Common myeloid progenitor, CD34-positive (primary cell): ENCODE measurements at regions not wholly inside any gene's neighbourhood (a gene's known extent, or its start where the extent isn't known, plus 50 kb on each side); places are given as distances from the start of the nearest gene placed in this dataset.

ENCODE experiments used
- CTCF ChIA-PET: fragments of 350-600 bp; sonication (Branson Sonifier 250); formaldehyde crosslinking; loops from one replicate; lab custom pipeline; 2021; ENCODE audit warnings: antibody characterized with exemption; lab: Charles Lee
- POLR2A ChIA-PET: fragments of 350-600 bp; sonication (Branson Sonifier 250); formaldehyde crosslinking; loops from one replicate; lab custom pipeline; 2021; ENCODE audit warnings: antibody characterized with exemption; lab: Charles Lee
- DNase-seq, 3 donors: peaks; one replicate each; pipeline versions ENCODE4 v3.0.0 to v3.0.0-alpha.2; 2013
- H3K27ac ChIP-seq, 2 experiments: 1 replicate in 1 of 2; 2 replicates in 1 of 2; pipeline ENCODE4 v1.7.0; 2013; ENCODE audit warnings: inconsistent platforms in 2 of 2, low read length in 2 of 2, mild to moderate bottlenecking in 2 of 2, low read depth in 1 of 2, moderate library complexity in 1 of 2; ENCODE audit not compliant: severe bottlenecking in 2 of 2, insufficient read depth in 1 of 2, poor library complexity in 1 of 2
- H3K27me3 ChIP-seq, 5 experiments: replicated peaks in 2 of 5; 1 replicate in 3 of 5; 2 replicates in 2 of 5; pipeline versions ENCODE4 v1.6.1 to v1.7.0; 2013; ENCODE audit warnings: low read length in 4 of 5, mild to moderate bottlenecking in 2 of 5, moderate library complexity in 2 of 5, inconsistent platforms in 1 of 5; ENCODE audit not compliant: insufficient read depth in 5 of 5, control insufficient read depth in 4 of 5
- H3K36me3 ChIP-seq, 4 experiments: 1 replicate in 2 of 4; 2 replicates in 2 of 4; pipeline versions ENCODE4 v1.6.1 to v1.7.0; 2013; ENCODE audit warnings: low read length in 3 of 4, control low read depth in 1 of 4, mild to moderate bottlenecking in 1 of 4; ENCODE audit not compliant: control insufficient read depth in 4 of 4, insufficient read depth in 4 of 4
- H3K4me1 ChIP-seq, 4 experiments: 1 replicate in 3 of 4; 2 replicates in 1 of 4; pipeline versions ENCODE4 v1.6.1 to v1.7.1; 2013; ENCODE audit warnings: low read length in 3 of 4, mild to moderate bottlenecking in 3 of 4, control low read depth in 1 of 4, inconsistent platforms in 1 of 4, moderate library complexity in 1 of 4; ENCODE audit not compliant: control insufficient read depth in 4 of 4, insufficient read depth in 4 of 4; ENCODE audit errors: control extremely low read depth in 1 of 4
- H3K4me3 ChIP-seq, 7 experiments: 1 replicate in 4 of 7; 2 replicates in 3 of 7; pipeline versions ENCODE4 v1.5.1 to v1.7.0; 2013; ENCODE audit warnings: mild to moderate bottlenecking in 7 of 7, low read length in 6 of 7, moderate library complexity in 6 of 7, inconsistent platforms in 2 of 7, low read depth in 2 of 7, control low read depth in 1 of 7; ENCODE audit not compliant: insufficient read depth in 4 of 7, control insufficient read depth in 1 of 7; ENCODE audit errors: extremely low read depth in 1 of 7
- H3K9me3 ChIP-seq, 5 experiments: 1 replicate in 4 of 5; 2 replicates in 1 of 5; pipeline versions ENCODE4 v1.6.1 to v1.7.1; 2013; ENCODE audit warnings: low read length in 4 of 5, mild to moderate bottlenecking in 2 of 5, inconsistent platforms in 1 of 5, low read depth in 1 of 5, moderate library complexity in 1 of 5; ENCODE audit not compliant: control insufficient read depth in 4 of 5, insufficient read depth in 2 of 5; ENCODE audit errors: control extremely low read depth in 1 of 5
- WGBS: methylation state at CpG from one replicate; pipeline ENCODE4 v1.1.5; 2013; ENCODE audit not compliant: insufficient coverage; 5-methylcytosine and 5-hydroxymethylcytosine counted together

DNA sequence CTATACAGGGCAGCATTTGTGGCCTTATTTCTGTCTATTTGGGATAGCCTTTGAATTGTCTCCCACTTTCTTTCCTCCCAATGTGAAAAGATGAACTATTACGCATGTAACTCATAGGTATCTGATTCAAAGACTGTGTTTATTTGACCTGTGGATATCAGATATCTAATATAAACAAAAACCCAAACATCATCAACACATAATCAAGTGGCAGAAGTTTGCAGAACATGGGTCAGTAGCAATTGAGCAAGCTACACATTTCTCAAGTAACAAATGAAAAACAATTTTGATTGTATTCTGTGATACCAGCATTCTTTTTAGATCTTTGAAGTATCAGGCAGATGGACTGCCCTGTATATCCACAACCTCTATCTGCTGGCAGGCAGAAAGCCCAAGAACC, 490.5 kb upstream of the ADGRL2 start:
- peaks cover 8 to 13% (median 11%) of the 10 kb centered on the region in 4 experiments for H3K4me1 ChIP-seq
- no peaks in the 10 kb centered on the region for H3K9me3 ChIP-seq
- WGBS = no CpG with 5 or more reads among the region's 1 CpG
- H3K4me3 ChIP-seq = no peak overlapping the region
- H3K27me3 ChIP-seq = no peaks in the 10 kb centered on the region
- CTCF ChIA-PET = interaction anchor here (0.6 kb wide), 1 partner anchor 1132 kb away, joined by 3 read pairs; no protein-coding TSS in a partner anchor
- H3K27ac ChIP-seq = no peak overlapping the region
- POLR2A ChIA-PET = no interaction called here
- no peak for DNase-seq
- no peaks in the 10 kb centered on the region for H3K36me3 ChIP-seq

DNA sequence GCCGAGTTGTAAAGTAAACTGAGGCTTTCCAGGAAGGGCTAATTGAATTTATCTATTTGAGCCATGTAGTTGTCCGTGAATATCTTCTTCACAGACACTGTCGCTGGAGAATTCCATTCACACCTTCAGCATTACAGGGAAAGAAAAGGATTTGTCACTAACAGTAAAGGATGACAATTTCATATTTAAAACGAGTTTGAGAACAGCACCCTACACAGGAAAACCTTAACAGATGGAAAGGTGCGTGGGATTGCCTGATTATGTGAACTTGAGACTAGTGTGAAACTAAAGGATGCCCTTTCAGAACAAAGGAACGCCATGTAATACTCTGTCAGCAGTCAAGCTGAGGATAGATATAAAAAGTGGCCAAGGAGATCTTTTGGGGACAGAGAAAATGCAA, 492.5 kb upstream of the ADGRL2 start:
- Histone ChIP-seq H3K4me3 (no peak overlapping the region), H3K27me3 (no peaks in the 10 kb centered on the region), H3K36me3 (no peaks in the 10 kb centered on the region), H3K4me1 (peaks cover 0 to 3% (median 0%) of the 10 kb centered on the region in 4 experiments), H3K9me3 (no peaks in the 10 kb centered on the region), H3K27ac (no peak overlapping the region)
- ChIA-PET CTCF (no interaction called here), POLR2A (no interaction called here)
- no peak for DNase-seq
- WGBS = 93% methylated on average over 2 of the region's 6 CpGs

DNA sequence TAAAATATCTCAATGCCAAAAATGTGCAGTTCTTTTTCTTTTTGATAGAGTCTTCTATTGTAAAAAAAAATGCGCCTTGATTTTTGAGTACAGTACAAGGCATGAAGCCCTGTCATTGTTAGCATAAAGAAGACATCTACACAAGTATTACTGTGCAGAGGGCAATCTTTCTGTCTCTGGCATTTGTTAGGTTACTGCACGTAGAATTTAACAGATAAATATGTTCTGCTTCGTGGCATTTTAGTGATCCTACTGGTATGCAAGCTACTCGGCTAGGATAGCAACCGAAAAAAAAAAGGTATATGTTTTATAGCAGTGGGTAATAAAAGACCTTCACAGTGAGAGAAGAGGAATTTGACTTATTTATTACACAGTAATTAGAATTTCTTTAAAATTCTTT, 492.9 kb upstream of the ADGRL2 start:
- no peaks in the 10 kb centered on the region for H3K27me3 ChIP-seq
- 93% methylated on average over 3 of the region's 5 CpGs for WGBS
- ChIA-PET POLR2A (no interaction called here), CTCF (interaction anchor here (0.6 kb wide), 1 partner anchor 1867 kb away, joined by 3 read pairs; no protein-coding TSS in a partner anchor)
- H3K4me1 ChIP-seq = peaks cover 0 to 3% (median 0%) of the 10 kb centered on the region in 4 experiments
- H3K27ac ChIP-seq = no peak overlapping the region
- DNase-seq = no peak
- H3K9me3 ChIP-seq = no peaks in the 10 kb centered on the region
- no peak overlapping the region for H3K4me3 ChIP-seq
- H3K36me3 ChIP-seq = no peaks in the 10 kb centered on the region

DNA sequence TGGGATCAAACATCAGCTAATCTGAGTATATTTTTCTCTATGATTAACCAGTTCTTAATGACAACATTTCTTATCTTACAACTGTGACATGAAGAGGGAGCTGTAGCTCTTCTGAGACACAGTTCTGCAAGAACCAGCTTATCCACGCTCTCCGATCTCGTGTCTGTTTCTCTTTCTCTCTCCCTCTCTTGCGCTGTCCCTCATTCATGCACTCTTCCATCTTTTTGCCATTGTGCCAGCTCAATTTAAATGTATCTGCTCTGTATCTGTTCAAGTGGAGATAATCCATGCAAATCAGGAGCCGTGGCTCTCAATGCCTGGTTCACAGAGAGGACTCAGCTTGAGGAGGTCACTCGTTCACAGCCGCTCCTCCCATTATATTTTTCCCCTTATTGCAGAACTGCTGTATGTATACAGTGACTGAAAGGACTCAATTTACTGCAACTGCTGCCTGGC, 494.7 kb upstream of the ADGRL2 start:
- CTCF ChIA-PET = interaction anchor here (0.7 to 1.5 kb wide), 6 partner anchors 9 to 61 kb away, joined by 3 to 4 read pairs (median 4); no protein-coding TSS in a partner anchor
- POLR2A ChIA-PET = no interaction called here
- DNase-seq = peak; percentile 50 to 80 (median 78)
- WGBS = 0% methylated on average over 4 of the region's 7 CpGs
- no peak overlapping the region for H3K27ac ChIP-seq
- no peaks in the 10 kb centered on the region for H3K9me3 ChIP-seq
- H3K27me3 ChIP-seq = no peaks in the 10 kb centered on the region
- H3K4me3 ChIP-seq = peak overlapping the region in 6 of 7 experiments; percentile 62 to 83 (median 70)
- H3K36me3 ChIP-seq = no peaks in the 10 kb centered on the region
- H3K4me1 ChIP-seq = peaks cover 0 to 3% (median 0%) of the 10 kb centered on the region in 4 experiments

DNA sequence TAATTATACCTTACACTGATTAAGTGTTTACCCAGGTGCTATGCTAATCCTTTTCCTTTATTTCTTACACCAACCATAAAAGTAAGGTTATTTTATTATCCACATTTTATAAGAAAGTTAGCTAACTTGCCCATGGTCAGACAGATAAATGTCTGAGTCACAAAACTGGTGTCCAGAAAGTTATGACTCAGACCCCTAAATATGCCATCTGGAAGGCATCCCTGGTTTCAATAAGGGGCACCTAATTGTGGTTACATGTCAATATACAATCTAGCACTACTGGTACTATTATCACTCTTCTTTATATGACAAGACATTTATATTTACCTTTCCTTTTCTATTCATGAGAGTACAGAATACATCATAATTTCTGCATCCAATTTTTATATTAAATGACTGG, 496.5 kb upstream of the ADGRL2 start:
- ChIA-PET CTCF (no interaction called here), POLR2A (no interaction called here)
- H3K27ac ChIP-seq = no peak overlapping the region
- no peak overlapping the region for H3K4me3 ChIP-seq
- no peak for DNase-seq
- peaks cover 0 to under 1% (median 0%) of the 10 kb centered on the region in 5 experiments for H3K9me3 ChIP-seq
- H3K36me3 ChIP-seq = no peaks in the 10 kb centered on the region
- peaks cover 0 to 3% (median 0%) of the 10 kb centered on the region in 4 experiments for H3K4me1 ChIP-seq
- H3K27me3 ChIP-seq = no peaks in the 10 kb centered on the region

DNA sequence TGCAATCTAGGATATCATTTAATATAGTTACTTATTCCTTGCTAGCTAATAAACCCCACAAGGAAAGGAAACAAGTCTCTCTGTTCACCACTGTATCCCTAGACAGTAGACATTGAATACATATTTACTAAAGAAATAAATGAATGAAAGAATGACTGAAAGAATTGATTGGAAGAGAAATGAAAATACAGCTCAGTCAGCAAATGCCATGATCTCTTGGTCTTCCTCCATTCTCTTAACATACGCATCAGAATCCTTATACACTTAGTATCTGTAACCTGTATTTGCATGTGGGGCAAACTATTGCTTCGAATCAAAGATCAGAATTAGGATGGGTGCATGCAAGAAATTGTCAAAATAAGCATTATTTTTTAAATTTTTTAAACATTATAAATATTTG, 500.8 kb upstream of the ADGRL2 start:
- Histone ChIP-seq H3K4me1 (no peaks in the 10 kb centered on the region), H3K9me3 (peaks cover 0 to 1% (median 0%) of the 10 kb centered on the region in 5 experiments), H3K4me3 (no peak overlapping the region), H3K27me3 (no peaks in the 10 kb centered on the region), H3K27ac (no peak overlapping the region), H3K36me3 (no peaks in the 10 kb centered on the region)
- POLR2A ChIA-PET = no interaction called here
- DNase-seq = no peak
- CTCF ChIA-PET = no interaction called here
- WGBS = no CpG with 5 or more reads among the region's 2 CpGs

DNA sequence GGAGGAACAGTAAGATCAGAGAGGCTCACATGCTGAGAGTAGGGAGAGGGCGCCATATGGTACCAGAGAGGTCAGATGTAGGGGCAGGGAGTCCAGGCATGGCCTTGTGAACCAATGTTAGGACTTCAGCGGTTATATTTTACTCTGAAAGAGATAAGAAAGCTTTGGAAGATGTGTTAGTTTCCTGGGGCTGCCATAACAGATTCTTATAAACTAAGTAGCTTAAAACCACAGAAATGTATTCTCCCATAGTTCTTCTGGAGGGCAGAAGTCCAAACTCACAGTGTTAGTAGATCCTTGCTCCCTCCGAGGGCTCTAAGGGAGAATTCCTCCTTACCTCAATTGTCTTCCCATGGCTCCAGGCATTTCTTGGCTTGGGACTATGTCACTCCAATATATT, 502.5 kb upstream of the ADGRL2 start:
- Histone ChIP-seq H3K4me1 (no peaks in the 10 kb centered on the region), H3K27ac (no peak overlapping the region), H3K9me3 (peaks cover 0 to 1% (median 0%) of the 10 kb centered on the region in 5 experiments), H3K27me3 (no peaks in the 10 kb centered on the region), H3K4me3 (no peak overlapping the region), H3K36me3 (no peaks in the 10 kb centered on the region)
- ChIA-PET POLR2A (no interaction called here), CTCF (no interaction called here)
- WGBS = 94% methylated on average over 2 of the region's 3 CpGs
- no peak for DNase-seq
